Esophagus muscularis mucosa (tissue), 4 donors: ENCODE measurements at regions not wholly inside any gene's neighbourhood (a gene's known extent, or its start where the extent isn't known, plus 50 kb on each side); places are given as distances from the start of the nearest gene placed in this dataset.

Experiments used
- DNase-seq: peaks from one replicate; pipeline ENCODE4 v3.0.0-alpha.2; 2017; ENCODE audit errors: extremely low spot score
- H3K27ac ChIP-seq, 4 donors: fragments of 200-600 bp; sonication (generic); replicated peaks in 1 of 4; 1 replicate in 3 of 4; 2 replicates in 1 of 4; pipeline ENCODE4 v1.5.1; 2016 to 2019; ENCODE audit warnings: mild to moderate bottlenecking in 1 of 4
- H3K27me3 ChIP-seq, 4 donors: fragments of 200-600 bp; sonication (generic); one replicate each; pipeline versions ENCODE4 v1.5.1 to v1.6.0; 2016 to 2019
- H3K36me3 ChIP-seq, 4 donors: fragments of 200-600 bp; sonication (generic); one replicate each; pipeline ENCODE4 v1.5.1; 2016 to 2019
- H3K4me1 ChIP-seq, 4 donors: fragments of 200-600 bp; sonication (generic); one replicate each; pipeline ENCODE4 v1.5.1; 2016 to 2019
- H3K4me3 ChIP-seq, 4 donors: fragments of 200-600 bp; sonication (generic); 1 replicate in 2 of 4; 2 replicates in 2 of 4; pipeline ENCODE4 v1.5.1; 2016 to 2019; ENCODE audit warnings: mild to moderate bottlenecking in 4 of 4, moderate library complexity in 1 of 4
- H3K9me3 ChIP-seq, 4 donors: fragments of 200-600 bp; sonication (generic); 1 replicate in 3 of 4; 2 replicates in 1 of 4; pipeline ENCODE4 v1.5.1; 2016 to 2019
- EP300 ChIP-seq: sonication (generic); formaldehyde crosslinking; IDR thresholded peaks from one replicate; pipeline ENCODE4 v1.6.1; 2017; ENCODE audit warnings: antibody characterized with exemption
- POLR2A ChIP-seq: fragments of 450-650 bp; IDR thresholded peaks from one replicate; pipeline ENCODE4 v1.6.1; 2017; ENCODE audit warnings: antibody characterized with exemption, moderate library complexity, mild to moderate bottlenecking, low read depth
- POLR2AphosphoS5 ChIP-seq, 2 donors: sonication (generic); formaldehyde crosslinking; IDR thresholded peaks; one replicate each; pipeline ENCODE4 v1.6.1; 2017; ENCODE audit warnings: antibody characterized with exemption in 2 of 2
- WGBS: methylation state at CpG from one replicate; pipeline ENCODE4 v1.1.5; 2018; 5-methylcytosine and 5-hydroxymethylcytosine counted together
- intact Hi-C: fragments of 100-400 bp; cut with DNase I; formaldehyde crosslinking; loops from one replicate; pipeline ENCODE4 v1.15.1; 2023
- TF ChIP-seq, protein P1 (sequence below), 3 experiments: fragments of 200-600 bp in 2 of 3; fragments of 450-650 bp in 1 of 3; sonication (generic) in 2 of 3; IDR thresholded peaks; one replicate each; pipeline ENCODE4 v1.5.1; 2017 to 2019; ENCODE audit warnings: antibody characterized with exemption in 3 of 3, mild to moderate bottlenecking in 2 of 3, moderate library complexity in 1 of 3

- no peak for TF ChIP-seq POLR2A
- no peak for TF ChIP-seq EP300
- TF ChIP-seq, protein P1, sequence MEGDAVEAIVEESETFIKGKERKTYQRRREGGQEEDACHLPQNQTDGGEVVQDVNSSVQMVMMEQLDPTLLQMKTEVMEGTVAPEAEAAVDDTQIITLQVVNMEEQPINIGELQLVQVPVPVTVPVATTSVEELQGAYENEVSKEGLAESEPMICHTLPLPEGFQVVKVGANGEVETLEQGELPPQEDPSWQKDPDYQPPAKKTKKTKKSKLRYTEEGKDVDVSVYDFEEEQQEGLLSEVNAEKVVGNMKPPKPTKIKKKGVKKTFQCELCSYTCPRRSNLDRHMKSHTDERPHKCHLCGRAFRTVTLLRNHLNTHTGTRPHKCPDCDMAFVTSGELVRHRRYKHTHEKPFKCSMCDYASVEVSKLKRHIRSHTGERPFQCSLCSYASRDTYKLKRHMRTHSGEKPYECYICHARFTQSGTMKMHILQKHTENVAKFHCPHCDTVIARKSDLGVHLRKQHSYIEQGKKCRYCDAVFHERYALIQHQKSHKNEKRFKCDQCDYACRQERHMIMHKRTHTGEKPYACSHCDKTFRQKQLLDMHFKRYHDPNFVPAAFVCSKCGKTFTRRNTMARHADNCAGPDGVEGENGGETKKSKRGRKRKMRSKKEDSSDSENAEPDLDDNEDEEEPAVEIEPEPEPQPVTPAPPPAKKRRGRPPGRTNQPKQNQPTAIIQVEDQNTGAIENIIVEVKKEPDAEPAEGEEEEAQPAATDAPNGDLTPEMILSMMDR (IDR thresholded peaks at IDR 0.05) = no peak
- no peak for TF ChIP-seq POLR2AphosphoS5 (IDR thresholded peaks at IDR 0.05)
- peaks cover 5 to 26% (median 11%) of the 10 kb centered on the region in 4 donors for H3K4me1 ChIP-seq
- H3K36me3 ChIP-seq = no peaks in the 10 kb centered on the region
- WGBS = 64% methylated on average over 3 of the region's 3 CpGs
- H3K27ac ChIP-seq = no peak overlapping the region
- no peaks in the 10 kb centered on the region for H3K27me3 ChIP-seq
- H3K9me3 ChIP-seq = no peaks in the 10 kb centered on the region
- intact Hi-C loops = no loop called here
- H3K4me3 ChIP-seq = no peak overlapping the region
- DNase-seq = no peak
Observed at GRCh38 chr2:217386041-217386440, 526.2 kb upstream of the TNP1 start.

GRCh38 chr2:217383620-217384019, 523.8 kb upstream of the TNP1 start:
- no peak overlapping the region for H3K4me3 ChIP-seq
- peak overlapping the region in 3 of 4 donors; percentile 0 to 40 (median 25) for H3K27ac ChIP-seq
- intact Hi-C loops = no loop called here
- WGBS = 54% methylated on average over 4 of the region's 4 CpGs
- DNase-seq = no peak
- no peak for TF ChIP-seq POLR2AphosphoS5 (IDR thresholded peaks at IDR 0.05)
- TF ChIP-seq EP300 = no peak
- TF ChIP-seq, protein P1 (IDR thresholded peaks at IDR 0.05) = no peak
- no peak for TF ChIP-seq POLR2A
- H3K36me3 ChIP-seq = no peaks in the 10 kb centered on the region
- H3K9me3 ChIP-seq = no peaks in the 10 kb centered on the region
- peaks cover 5 to 26% (median 11%) of the 10 kb centered on the region in 4 donors for H3K4me1 ChIP-seq
- no peaks in the 10 kb centered on the region for H3K27me3 ChIP-seq

- H3K4me1 ChIP-seq = peaks cover 5 to 18% (median 9%) of the 10 kb centered on the region in 4 donors
- WGBS = 81% methylated on average over 5 of the region's 5 CpGs
- no peak overlapping the region for H3K27ac ChIP-seq
- H3K4me3 ChIP-seq = no peak overlapping the region
- H3K27me3 ChIP-seq = no peaks in the 10 kb centered on the region
- H3K36me3 ChIP-seq = no peaks in the 10 kb centered on the region
- intact Hi-C loops = no loop called here
- H3K9me3 ChIP-seq = no peaks in the 10 kb centered on the region
- DNase-seq = no peak
- TF ChIP-seq EP300 = no peak
- TF ChIP-seq, protein P1 (IDR thresholded peaks at IDR 0.05) = no peak
- no peak for TF ChIP-seq POLR2AphosphoS5 (IDR thresholded peaks at IDR 0.05)
- TF ChIP-seq POLR2A = no peak
Observed at GRCh38 chr2:217382794-217383193, 522.9 kb upstream of the TNP1 start.

DNA sequence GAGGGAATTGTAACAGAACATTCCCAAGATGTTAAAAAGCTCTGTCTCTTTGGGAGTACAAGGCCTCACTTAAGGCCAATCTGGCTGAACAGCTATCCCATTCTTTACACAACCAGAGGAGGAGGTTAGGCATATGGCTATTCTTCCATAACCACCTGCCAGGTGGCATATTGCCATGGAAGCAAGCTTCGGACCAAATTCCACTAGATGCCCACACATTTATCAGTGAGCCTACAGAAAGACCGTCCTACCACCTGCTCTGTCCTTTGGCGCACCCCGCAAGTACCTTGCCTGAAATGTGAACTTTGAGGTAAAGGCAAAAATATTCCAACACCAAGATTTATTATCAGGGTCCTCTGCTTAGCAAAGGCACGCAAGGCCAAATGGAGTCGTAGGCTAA, 519.9 kb upstream of the TNP1 start:
- DNase-seq = no peak
- Histone ChIP-seq H3K27ac (no peak overlapping the region), H3K27me3 (no peaks in the 10 kb centered on the region), H3K36me3 (no peaks in the 10 kb centered on the region), H3K4me3 (no peak overlapping the region), H3K9me3 (no peaks in the 10 kb centered on the region), H3K4me1 (peaks cover 9 to 26% (median 19%) of the 10 kb centered on the region in 4 donors)
- intact Hi-C loops = no loop called here
- WGBS = 90% methylated on average over 6 of the region's 6 CpGs
- TF ChIP-seq POLR2AphosphoS5 (IDR thresholded peaks at IDR 0.05) (no peak), EP300 (no peak)
- TF ChIP-seq, protein P1 (IDR thresholded peaks at IDR 0.05) = no peak

- Histone ChIP-seq H3K4me1 (peaks cover 10 to 69% (median 55%) of the 10 kb centered on the region in 4 donors), H3K36me3 (no peaks in the 10 kb centered on the region), H3K4me3 (no peak overlapping the region), H3K27ac (peak overlapping the region; percentile 65 to 80 (median 70)), H3K9me3 (no peaks in the 10 kb centered on the region), H3K27me3 (no peaks in the 10 kb centered on the region)
- no peak for TF ChIP-seq POLR2AphosphoS5 (IDR thresholded peaks at IDR 0.05)
- TF ChIP-seq EP300 = no peak
- no peak for TF ChIP-seq POLR2A
- TF ChIP-seq, protein P1 (IDR thresholded peaks at IDR 0.05) = no peak
- DNase-seq = no peak
- intact Hi-C loops = no loop called here
- 92% methylated on average over 2 of the region's 2 CpGs for WGBS
Observed at GRCh38 chr2:217372794-217373193, 512.9 kb upstream of the TNP1 start.
